Renal cortex interstitium (tissue), 11 donors: ENCODE measurements at regions not wholly inside any gene's neighbourhood (a gene's known extent, or its start where the extent isn't known, plus 50 kb on each side); places are given as distances from the start of the nearest gene placed in this dataset.
"Not testable (repeated sequence)": the region's sequence is repeated elsewhere in the genome, so short reads cannot be mapped to it uniquely, and the experiment has no call there.

ENCODE experiments used
- DNase-seq, 11 donors: peaks; one replicate each; pipeline ENCODE4 v3.0.0-alpha.2; 2013; ENCODE audit warnings: low read depth in 9 of 11, low spot score in 4 of 11; ENCODE audit errors: extremely low read depth in 1 of 11

GRCh38 chr11:91091563-91091962 is 868.7 kb upstream of the CHORDC1 start:
- DNase-seq = no peak

- no peak for DNase-seq
Measured at GRCh38 chr11:91086028-91086427, 863.2 kb upstream of the CHORDC1 start.

GRCh38 chr11:91082255-91082654 is 859.4 kb upstream of the CHORDC1 start:
- DNase-seq = no peak

- DNase-seq = no peak
Measured at GRCh38 chr11:91081440-91082043, 858.7 kb upstream of the CHORDC1 start.

- no peak for DNase-seq
Measured at GRCh38 chr11:91078221-91078620, 855.4 kb upstream of the CHORDC1 start.

GRCh38 chr11:91075032-91075695 is 852.3 kb upstream of the CHORDC1 start:
- no peak for DNase-seq

- DNase-seq = no peak
Measured at GRCh38 chr11:91067666-91068065, 844.8 kb upstream of the CHORDC1 start.

- no peak for DNase-seq
Measured at GRCh38 chr11:91066456-91067047, 843.7 kb upstream of the CHORDC1 start.

GRCh38 chr11:91063399-91063798 is 840.5 kb upstream of the CHORDC1 start:
- not testable (repeated sequence) for DNase-seq

- DNase-seq = no peak
Measured at GRCh38 chr11:91047882-91048281, 825.0 kb upstream of the CHORDC1 start.

GRCh38 chr11:91046261-91046660 is 823.4 kb upstream of the CHORDC1 start:
- DNase-seq = no peak

GRCh38 chr11:91041626-91042025 is 818.8 kb upstream of the CHORDC1 start:
- no peak for DNase-seq

- DNase-seq = no peak
Measured at GRCh38 chr11:91023731-91024130, 800.9 kb upstream of the CHORDC1 start.

GRCh38 chr11:91011503-91011902 is 788.7 kb upstream of the CHORDC1 start:
- DNase-seq = no peak

- DNase-seq = no peak
Measured at GRCh38 chr11:91005458-91005857, 782.6 kb upstream of the CHORDC1 start.

GRCh38 chr11:90997241-90997640 is 774.4 kb upstream of the CHORDC1 start:
- no peak for DNase-seq

- DNase-seq = not testable (repeated sequence)
Measured at GRCh38 chr11:90972159-90972558, 749.3 kb upstream of the CHORDC1 start.

- DNase-seq = no peak
Measured at GRCh38 chr11:90947930-90948329, 725.1 kb upstream of the CHORDC1 start.

- no peak for DNase-seq
Measured at GRCh38 chr11:90930252-90930651, 707.4 kb upstream of the CHORDC1 start.

- DNase-seq = no peak
Measured at GRCh38 chr11:90919332-90919731, 696.5 kb upstream of the CHORDC1 start.

- DNase-seq = no peak
Measured at GRCh38 chr11:90916706-90917105, 693.9 kb upstream of the CHORDC1 start.
